OCI-LY1 (cell line): ENCODE measurements at regions not wholly inside any gene's neighbourhood (a gene's known extent, or its start where the extent isn't known, plus 50 kb on each side); places are given as distances from the start of the nearest gene placed in this dataset.

Experiments
- CTCF ChIP-seq: fragments of 200-600 bp; sonication (generic), shearing (Covaris generic); IDR thresholded peaks from 2 replicates; pipeline ENCODE4 v1.5.1; 2017; ENCODE audit warnings: mild to moderate bottlenecking, antibody characterized with exemption, low read length, moderate library complexity, mixed read lengths
- EZH2 ChIP-seq: fragments of 200-600 bp; sonication (generic), shearing (Covaris generic); IDR thresholded peaks from 2 replicates; pipeline ENCODE4 v1.8.0; 2017; ENCODE audit warnings: borderline replicate concordance, mixed run types, mild to moderate bottlenecking, antibody characterized with exemption, low read length, moderate library complexity, mixed read lengths

- no peak for TF ChIP-seq CTCF
- TF ChIP-seq EZH2 = no peak
These were observed 371.6 kb upstream of the LRP1B start for GRCh38 chr2:142502402-142502801.
